Activated B cell treated with CpG ODN at 0.5 μM for 24 hours (primary cell): ENCODE measurements at regions not wholly inside any gene's neighbourhood (a gene's known extent, or its start where the extent isn't known, plus 50 kb on each side); places are given as distances from the start of the nearest gene placed in this dataset.
A peak's percentile ranks its signal among the peaks of the same experiment; 100 is the strongest.

ENCODE experiments used
- ATAC-seq: fragments of 200-7000 bp; cut with Tn5 transposase; one replicate; pipeline ENCODE4 v1.10.0; 2021; ENCODE audit warnings: low read depth, mild to moderate bottlenecking, moderate library complexity
- CTCF ChIA-PET: fragments of 350-600 bp; sonication (Branson Sonifier 250); formaldehyde crosslinking; loops from one replicate; lab custom pipeline; 2021; ENCODE audit warnings: antibody characterized with exemption; lab: Charles Lee
- POLR2A ChIA-PET: fragments of 350-600 bp; sonication (Branson Sonifier 250); formaldehyde crosslinking; loops from one replicate; lab custom pipeline; 2021; ENCODE audit warnings: antibody characterized with exemption; lab: Charles Lee
- DNase-seq: peaks from one replicate; pipeline ENCODE4 v3.0.0; 2022
- H3K27ac Mint-ChIP-seq: one replicate; pipeline ENCODE4 v1.8.0; 2020; ENCODE audit warnings: mixed read lengths
- H3K27me3 Mint-ChIP-seq: one replicate; pipeline ENCODE4 v1.8.0; 2021; ENCODE audit warnings: mixed read lengths
- H3K36me3 Mint-ChIP-seq: one replicate; pipeline ENCODE4 v1.8.0; 2021; ENCODE audit warnings: low read depth, mixed read lengths
- H3K4me1 Mint-ChIP-seq: one replicate; pipeline ENCODE4 v1.8.0; 2021; ENCODE audit warnings: mixed read lengths
- H3K4me3 Mint-ChIP-seq: one replicate; pipeline ENCODE4 v1.8.0; 2020; ENCODE audit warnings: mild to moderate bottlenecking, mixed read lengths
- H3K9me3 Mint-ChIP-seq: one replicate; pipeline ENCODE4 v1.8.0; 2020; ENCODE audit warnings: mixed read lengths
- CTCF ChIP-seq: fragments of 200-600 bp; IDR thresholded peaks from one replicate; pipeline ENCODE4 v1.8.0; 2022; ENCODE audit warnings: antibody characterized with exemption, mild to moderate bottlenecking
- intact Hi-C: fragments of 100-400 bp; cut with micrococcal nuclease; formaldehyde crosslinking; loops from one replicate; pipeline ENCODE4 v1.15.1; 2024

GRCh38 chr9:129500161-129500862 is 120.6 kb downstream of the C9orf50 start:
- TF ChIP-seq CTCF = no peak
- intact Hi-C loops = no loop called here
- H3K36me3 Mint-ChIP-seq = no peaks in the 10 kb centered on the region
- ATAC-seq (no peak), DNase-seq (no peak)
- H3K27ac Mint-ChIP-seq = no peak overlapping the region
- H3K4me1 Mint-ChIP-seq = peaks cover 17% of the 10 kb centered on the region
- no peaks in the 10 kb centered on the region for H3K9me3 Mint-ChIP-seq
- peaks cover 8% of the 10 kb centered on the region for H3K27me3 Mint-ChIP-seq
- H3K4me3 Mint-ChIP-seq = no peak overlapping the region
- ChIA-PET POLR2A (interaction anchor here (1.4 kb wide), 1 partner anchor 40 kb away, joined by 6 read pairs; no protein-coding TSS in a partner anchor), CTCF (interaction anchor here (0.6 kb wide), 1 partner anchor 326 kb away, joined by 3 read pairs; no protein-coding TSS in a partner anchor)

- no peak for ATAC-seq
These were observed 122.2 kb downstream of the C9orf50 start for GRCh38 chr9:129498451-129499384.

GRCh38 chr9:129497813-129498450 is 123.0 kb downstream of the C9orf50 start:
- Mint-ChIP-seq H3K4me1 (peaks cover 17% of the 10 kb centered on the region), H3K36me3 (no peaks in the 10 kb centered on the region), H3K27me3 (peaks cover 22% of the 10 kb centered on the region), H3K9me3 (no peaks in the 10 kb centered on the region), H3K4me3 (no peak overlapping the region), H3K27ac (peak overlapping the region; percentile 53)
- no peak for DNase-seq
- no peak for ATAC-seq
- intact Hi-C loops = no loop called here
- ChIA-PET POLR2A (interaction anchor here (2.6 to 3.7 kb wide), 2 partner anchors 13 to 38 kb away, joined by 17 to 33 read pairs; no protein-coding TSS in a partner anchor), CTCF (no interaction called here)
- no peak for TF ChIP-seq CTCF

More at GRCh38 chr9:129498451-129499384, 122.2 kb downstream of the C9orf50 start:
- ChIA-PET CTCF (no interaction called here), POLR2A (interaction anchor here (1.4 to 3.7 kb wide), 2 partner anchors 39 kb away, joined by 6 to 17 read pairs; no protein-coding TSS in a partner anchor)
- Mint-ChIP-seq H3K27ac (no peak overlapping the region), H3K27me3 (peaks cover 16% of the 10 kb centered on the region), H3K4me1 (peaks cover 17% of the 10 kb centered on the region), H3K9me3 (no peaks in the 10 kb centered on the region), H3K4me3 (no peak overlapping the region), H3K36me3 (no peaks in the 10 kb centered on the region)
- intact Hi-C loops = no loop called here
- DNase-seq = no peak
- no peak for TF ChIP-seq CTCF

GRCh38 chr9:129497005-129497812 is 123.7 kb downstream of the C9orf50 start:
- CTCF ChIA-PET = interaction anchor here (0.7 to 1.8 kb wide), 6 partner anchors 37 to 366 kb away, joined by 3 to 6 read pairs (median 4); partner anchors contain the start of gene IER5L
- DNase-seq = no peak
- Mint-ChIP-seq H3K9me3 (no peaks in the 10 kb centered on the region), H3K4me3 (peak overlapping the region; percentile 78), H3K36me3 (no peaks in the 10 kb centered on the region), H3K4me1 (peaks cover 17% of the 10 kb centered on the region), H3K27me3 (peaks cover 22% of the 10 kb centered on the region), H3K27ac (peak overlapping the region; percentile 53)
- ATAC-seq = no peak
- POLR2A ChIA-PET = interaction anchor here (0.6 to 3.7 kb wide), 11 partner anchors 13 to 1196 kb away, joined by 3 to 33 read pairs (median 4); partner anchors contain the start of genes EXOSC2 and IER5L
- TF ChIP-seq CTCF = no peak
- intact Hi-C loops = no loop called here
